ENCODE measurements at regions not wholly inside any gene's neighbourhood (a gene's known extent, or its start where the extent isn't known, plus 50 kb on each side); places are given as distances from the start of the nearest gene placed in this dataset.

DNA sequence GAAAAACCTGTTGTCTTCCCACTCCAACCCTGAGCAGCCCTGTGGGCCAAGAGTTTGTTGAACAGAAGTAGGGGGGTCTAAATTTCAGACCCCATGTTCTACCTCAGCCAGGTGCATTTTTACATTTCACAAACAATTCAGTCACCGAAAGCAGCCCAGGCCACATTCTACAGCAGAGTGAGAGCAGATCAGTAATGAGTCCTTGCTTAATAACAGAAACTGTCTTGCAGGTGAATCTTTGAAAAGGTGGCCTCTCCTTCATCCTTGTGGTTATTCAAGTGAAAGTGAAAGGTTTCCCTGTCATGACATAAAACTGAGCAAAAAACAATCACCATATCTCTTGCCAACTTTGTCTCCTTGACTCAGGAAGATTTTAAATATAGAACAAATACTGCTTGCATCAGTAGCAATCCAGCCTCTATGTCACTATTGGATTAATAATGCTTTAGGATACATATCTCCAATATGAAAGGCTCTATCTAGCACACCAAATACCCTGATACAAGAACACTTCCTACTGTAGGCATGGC lies 670.2 kb downstream of the DIAPH3 start:
- TF ChIP-seq ZNF239 (tag by site-specific recombination; IDR thresholded peaks at IDR 0.05) (no peak), RBAK (tag by site-specific recombination; IDR thresholded peaks at IDR 0.05) (no peak), CTCF (tag by site-specific recombination; IDR thresholded peaks at IDR 0.05) (no peak), ZNF133 (tag by site-specific recombination; IDR thresholded peaks at IDR 0.05) (no peak), YY1 (tag by site-specific recombination; IDR thresholded peaks at IDR 0.05) (no peak), ZNF621 (tag by site-specific recombination; IDR thresholded peaks at IDR 0.05) (no peak)

Measured in HEK293 (cell line).